Activated T-helper 17 cell treated with anti-CD3 and anti-CD28 coated beads, Interleukin-2, amount 50 U/mL, for 72 hours (primary cell): ENCODE measurements at regions not wholly inside any gene's neighbourhood (a gene's known extent, or its start where the extent isn't known, plus 50 kb on each side); places are given as distances from the start of the nearest gene placed in this dataset.
"Not testable (repeated sequence)": the region's sequence is repeated elsewhere in the genome, so short reads cannot be mapped to it uniquely, and the experiment has no call there.

Experiments used
- ATAC-seq: fragments of 150-1000 bp; cut with Tn5 transposase; replicated peaks from 2 replicates; pipeline ENCODE4 v1.10.0; 2021; ENCODE audit warnings: mild to moderate bottlenecking, moderate library complexity
- H3K27ac Mint-ChIP-seq: one replicate; pipeline ENCODE4 v1.8.0; 2022; ENCODE audit warnings: mixed read lengths
- H3K27me3 Mint-ChIP-seq: one replicate; pipeline ENCODE4 v1.8.0; 2022; ENCODE audit warnings: mixed read lengths
- H3K36me3 Mint-ChIP-seq: one replicate; pipeline ENCODE4 v1.8.0; 2022; ENCODE audit warnings: low read depth, mild to moderate bottlenecking, mixed read lengths
- H3K4me1 Mint-ChIP-seq: one replicate; pipeline ENCODE4 v1.8.0; 2022; ENCODE audit warnings: mixed read lengths
- H3K4me3 Mint-ChIP-seq: one replicate; pipeline ENCODE4 v1.8.0; 2022; ENCODE audit warnings: mild to moderate bottlenecking, mixed read lengths
- H3K9me3 Mint-ChIP-seq: one replicate; pipeline ENCODE4 v1.8.0; 2022; ENCODE audit warnings: mixed read lengths

GRCh38 chr5:37962389-37962788, 122.5 kb upstream of the GDNF start:
- Mint-ChIP-seq H3K27ac (no peak overlapping the region), H3K4me3 (no peak overlapping the region), H3K36me3 (no peaks in the 10 kb centered on the region), H3K4me1 (no peaks in the 10 kb centered on the region), H3K9me3 (peaks cover 17% of the 10 kb centered on the region), H3K27me3 (no peaks in the 10 kb centered on the region)
- no peak for ATAC-seq

GRCh38 chr5:37957218-37957617, 117.4 kb upstream of the GDNF start:
- Mint-ChIP-seq H3K4me1 (no peaks in the 10 kb centered on the region), H3K9me3 (peaks cover 17% of the 10 kb centered on the region), H3K27ac (no peak overlapping the region), H3K27me3 (no peaks in the 10 kb centered on the region), H3K36me3 (no peaks in the 10 kb centered on the region), H3K4me3 (no peak overlapping the region)
- no peak for ATAC-seq

GRCh38 chr5:37955748-37956147, 115.9 kb upstream of the GDNF start:
- no peak overlapping the region for H3K27ac Mint-ChIP-seq
- peaks cover 17% of the 10 kb centered on the region for H3K9me3 Mint-ChIP-seq
- ATAC-seq: no peak
- no peaks in the 10 kb centered on the region for H3K27me3 Mint-ChIP-seq
- no peaks in the 10 kb centered on the region for H3K4me1 Mint-ChIP-seq
- no peaks in the 10 kb centered on the region for H3K36me3 Mint-ChIP-seq
- H3K4me3 Mint-ChIP-seq: no peak overlapping the region

DNA sequence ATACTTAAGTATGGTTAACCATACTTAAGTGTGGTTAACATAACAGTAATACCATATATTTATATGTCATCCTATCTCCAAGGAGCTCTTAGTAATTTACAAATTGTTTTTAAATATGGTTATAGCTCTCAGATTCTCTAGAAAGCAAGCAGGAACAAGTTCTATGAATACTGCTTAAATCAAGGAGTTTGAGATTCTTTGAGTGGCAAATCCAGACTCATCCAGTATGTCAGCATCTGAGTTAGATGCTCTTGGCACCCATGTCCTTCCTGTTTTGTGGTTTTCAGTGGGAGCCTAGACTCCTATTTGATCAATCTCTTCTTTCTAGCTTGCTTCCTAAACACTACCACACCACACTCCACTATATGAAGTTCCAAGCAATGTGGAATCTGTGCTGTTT, 114.7 kb upstream of the GDNF start:
- H3K27me3 Mint-ChIP-seq: no peaks in the 10 kb centered on the region
- peaks cover 9% of the 10 kb centered on the region for H3K9me3 Mint-ChIP-seq
- ATAC-seq: no peak
- H3K36me3 Mint-ChIP-seq: no peaks in the 10 kb centered on the region
- H3K27ac Mint-ChIP-seq: no peak overlapping the region
- H3K4me3 Mint-ChIP-seq: no peak overlapping the region
- no peaks in the 10 kb centered on the region for H3K4me1 Mint-ChIP-seq

DNA sequence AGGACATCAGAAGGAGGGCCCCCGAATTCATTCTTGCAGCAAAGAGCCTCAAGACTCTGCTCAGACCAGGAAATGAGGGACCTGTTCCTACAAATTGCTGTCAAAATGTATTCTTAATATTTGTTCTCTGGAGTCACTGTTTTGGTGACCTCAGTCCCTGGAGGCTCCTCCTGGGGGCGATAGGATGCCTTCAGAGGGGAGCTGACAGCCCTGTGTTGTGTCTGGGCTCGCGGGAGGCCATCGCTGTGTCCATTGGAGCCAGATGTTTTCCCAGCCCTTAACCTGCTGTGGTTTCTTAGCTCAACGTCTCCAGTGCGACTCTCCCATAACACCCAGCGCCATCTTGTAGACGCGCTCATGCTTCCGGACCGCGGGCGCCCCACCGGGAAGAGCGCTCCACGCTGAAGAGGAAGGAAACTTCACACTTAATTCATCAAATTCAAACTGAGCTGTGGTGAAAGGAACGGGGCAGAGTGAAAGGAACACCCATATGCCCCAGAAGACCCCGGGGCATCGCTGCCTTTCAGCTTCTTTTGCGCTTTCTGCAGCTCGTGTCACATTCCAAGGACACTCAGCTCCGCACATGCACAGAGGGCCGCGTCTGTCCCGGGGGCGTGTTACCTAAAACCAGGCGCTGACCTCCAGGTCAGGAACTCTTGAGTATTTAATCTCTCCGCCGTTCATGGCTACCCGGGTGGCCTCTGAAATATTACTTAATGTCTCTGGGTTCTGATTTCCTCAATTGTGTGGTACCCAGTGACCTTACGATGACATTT, 112.3 kb upstream of the GDNF start:
- ATAC-seq: no peak
- Mint-ChIP-seq H3K27me3 (no peaks in the 10 kb centered on the region), H3K9me3 (no peaks in the 10 kb centered on the region), H3K36me3 (no peaks in the 10 kb centered on the region), H3K27ac (no peak overlapping the region), H3K4me3 (no peak overlapping the region), H3K4me1 (no peaks in the 10 kb centered on the region)

- no peaks in the 10 kb centered on the region for H3K36me3 Mint-ChIP-seq
- H3K4me1 Mint-ChIP-seq: no peaks in the 10 kb centered on the region
- H3K27ac Mint-ChIP-seq: no peak overlapping the region
- H3K27me3 Mint-ChIP-seq: no peaks in the 10 kb centered on the region
- ATAC-seq: no peak
- H3K9me3 Mint-ChIP-seq: no peaks in the 10 kb centered on the region
- no peak overlapping the region for H3K4me3 Mint-ChIP-seq
These were observed 110.6 kb upstream of the GDNF start for GRCh38 chr5:37950436-37950835.

DNA sequence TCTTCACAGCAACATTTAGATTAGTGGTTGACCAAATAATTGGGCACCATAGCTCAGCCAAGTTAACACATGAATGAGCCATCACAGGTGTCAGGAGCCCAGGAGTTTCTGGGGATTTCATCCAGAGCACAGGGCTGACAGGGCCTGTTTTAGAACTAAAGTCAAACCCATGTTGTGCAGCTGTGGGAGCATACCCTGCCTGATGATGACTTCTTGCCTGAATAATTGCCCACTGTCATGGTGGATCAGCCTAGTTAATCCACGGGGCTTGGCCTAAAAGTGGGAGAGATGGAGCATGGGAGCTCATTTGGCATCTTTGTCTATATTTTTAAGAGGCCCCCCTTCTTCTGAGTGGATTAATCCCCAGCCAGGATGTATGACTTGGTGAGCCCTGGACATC, 105.6 kb upstream of the GDNF start:
- Mint-ChIP-seq H3K4me1 (no peaks in the 10 kb centered on the region), H3K27me3 (peaks cover 7% of the 10 kb centered on the region), H3K4me3 (no peak overlapping the region), H3K9me3 (peaks cover 5% of the 10 kb centered on the region), H3K27ac (no peak overlapping the region), H3K36me3 (no peaks in the 10 kb centered on the region)
- ATAC-seq: no peak

DNA sequence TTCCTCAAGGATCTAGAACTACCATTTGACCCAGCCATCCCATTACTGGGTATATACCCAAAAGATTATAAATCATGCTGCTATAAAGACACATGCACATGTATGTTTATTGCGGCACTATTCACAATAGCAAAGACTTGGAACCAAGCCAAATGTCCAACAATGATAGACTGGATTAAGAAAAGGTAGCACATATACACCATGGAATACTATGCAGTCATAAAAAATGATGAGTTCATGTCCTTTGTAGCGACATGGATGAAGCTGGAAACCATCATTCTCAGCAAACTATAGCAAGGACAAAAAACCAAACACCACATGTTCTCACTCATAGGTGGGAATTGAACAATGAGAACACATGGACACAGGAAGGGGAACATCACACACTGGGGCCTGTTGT, 103.3 kb upstream of the GDNF start:
- H3K9me3 Mint-ChIP-seq, H3K27me3 Mint-ChIP-seq, H3K4me1 Mint-ChIP-seq, H3K27ac Mint-ChIP-seq, ATAC-seq, H3K36me3 Mint-ChIP-seq, H3K4me3 Mint-ChIP-seq: not testable (repeated sequence)

DNA sequence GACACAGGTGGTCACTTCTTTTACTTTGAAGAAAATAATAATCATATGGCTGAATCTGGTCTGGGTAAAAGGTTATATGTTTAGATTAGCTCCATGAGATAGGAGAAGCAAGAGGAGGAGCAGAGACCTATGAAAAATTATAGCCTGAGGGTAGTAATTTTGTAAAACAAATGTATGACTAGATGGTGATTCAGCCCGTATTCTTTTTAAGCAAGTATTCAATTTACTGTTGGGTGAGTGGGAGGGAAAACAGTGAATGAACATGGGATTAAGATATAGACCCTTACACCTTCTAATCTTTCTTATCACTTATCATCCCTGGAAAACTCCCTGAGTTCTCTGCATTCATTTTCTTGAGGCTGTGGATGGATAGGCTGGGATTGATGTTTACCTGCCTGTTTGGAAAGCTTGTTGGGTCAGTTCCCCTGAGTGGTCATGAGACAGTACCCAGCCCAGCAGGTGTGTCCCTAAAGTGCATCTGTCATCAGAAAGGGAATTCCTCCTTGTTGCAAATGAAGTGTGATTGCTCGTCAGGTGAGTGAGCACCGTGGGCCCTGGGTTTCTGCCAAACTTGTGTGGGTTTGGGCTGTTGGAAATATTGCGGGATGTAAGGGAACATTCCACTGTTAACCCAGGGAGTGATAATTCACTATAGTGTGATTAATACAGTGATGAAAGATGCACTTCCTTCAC, 101.2 kb upstream of the GDNF start:
- Mint-ChIP-seq H3K36me3 (no peaks in the 10 kb centered on the region), H3K4me3 (no peak overlapping the region), H3K4me1 (no peaks in the 10 kb centered on the region), H3K27me3 (peaks cover 9% of the 10 kb centered on the region), H3K9me3 (peaks cover 8% of the 10 kb centered on the region), H3K27ac (no peak overlapping the region)
- no peak for ATAC-seq

DNA sequence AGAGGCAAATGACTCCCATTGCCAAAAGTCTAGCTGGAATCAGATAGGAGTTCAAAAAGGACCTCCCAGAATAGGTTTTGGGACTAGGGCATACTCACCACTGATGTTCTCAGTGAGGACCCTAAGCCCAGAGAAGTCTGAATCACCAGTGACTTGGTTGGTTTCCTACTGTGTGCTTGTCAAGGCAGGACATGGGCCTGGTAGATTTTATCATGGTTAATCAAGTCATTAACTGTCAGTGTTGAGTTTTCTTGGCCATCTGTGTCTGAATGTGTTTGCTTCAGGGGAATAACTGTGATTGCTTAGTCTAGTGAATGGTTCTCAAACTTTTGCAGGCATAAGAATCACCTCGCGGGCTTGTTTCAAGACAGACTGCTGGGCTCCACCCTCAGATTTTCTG, 99.0 kb upstream of the GDNF start:
- no peak for ATAC-seq
- no peak overlapping the region for H3K4me3 Mint-ChIP-seq

DNA sequence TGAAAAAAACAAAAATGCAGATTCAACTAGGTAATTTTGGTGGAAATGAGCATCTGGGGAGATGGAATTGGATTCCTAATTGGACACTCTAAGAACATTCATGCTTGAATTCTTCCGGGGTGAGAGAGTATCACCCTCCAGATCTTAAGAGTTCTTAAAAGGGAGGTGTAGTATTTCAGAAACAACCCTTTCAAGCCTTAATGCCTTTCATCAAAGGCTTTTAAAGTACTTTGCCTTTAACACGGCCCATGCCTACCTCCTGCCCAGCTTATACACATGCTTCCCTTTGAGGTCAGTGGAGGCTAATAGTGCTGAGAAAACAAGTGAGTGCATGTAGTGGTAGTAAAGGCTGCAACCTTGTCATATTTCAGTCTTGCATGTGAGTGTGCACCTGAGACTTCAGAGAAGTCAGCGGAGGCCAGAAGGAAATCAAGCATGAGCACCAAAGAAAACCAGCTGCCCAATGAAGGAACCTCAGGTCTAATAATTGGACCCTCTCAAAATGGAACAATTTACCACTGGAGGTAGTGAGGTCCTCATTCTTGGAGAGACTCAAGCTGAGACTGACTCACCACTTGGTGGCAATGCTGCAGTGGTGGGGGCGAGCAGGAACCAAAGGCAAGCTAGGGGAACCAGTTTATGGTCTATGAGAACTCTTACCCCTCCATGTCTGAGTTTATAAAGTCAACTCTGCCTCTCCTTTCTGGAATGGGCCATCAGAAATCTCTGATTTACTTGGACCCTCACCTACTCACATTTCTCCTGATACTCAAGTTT, 98.4 kb upstream of the GDNF start:
- Mint-ChIP-seq H3K36me3 (no peaks in the 10 kb centered on the region), H3K4me1 (no peaks in the 10 kb centered on the region), H3K9me3 (peaks cover 8% of the 10 kb centered on the region), H3K27ac (no peak overlapping the region), H3K27me3 (peaks cover 11% of the 10 kb centered on the region), H3K4me3 (no peak overlapping the region)
- no peak for ATAC-seq

More for the DNA sequence above, 99.0 kb upstream of the GDNF start:
- Mint-ChIP-seq H3K27ac (no peak overlapping the region), H3K4me1 (no peaks in the 10 kb centered on the region), H3K27me3 (peaks cover 9% of the 10 kb centered on the region), H3K36me3 (no peaks in the 10 kb centered on the region), H3K9me3 (peaks cover 8% of the 10 kb centered on the region)

GRCh38 chr5:37936091-37936490, 96.2 kb upstream of the GDNF start:
- Mint-ChIP-seq H3K9me3 (peaks cover 3% of the 10 kb centered on the region), H3K27me3 (peaks cover 9% of the 10 kb centered on the region), H3K4me1 (no peaks in the 10 kb centered on the region), H3K36me3 (no peaks in the 10 kb centered on the region), H3K27ac (no peak overlapping the region), H3K4me3 (no peak overlapping the region)
- ATAC-seq: no peak

DNA sequence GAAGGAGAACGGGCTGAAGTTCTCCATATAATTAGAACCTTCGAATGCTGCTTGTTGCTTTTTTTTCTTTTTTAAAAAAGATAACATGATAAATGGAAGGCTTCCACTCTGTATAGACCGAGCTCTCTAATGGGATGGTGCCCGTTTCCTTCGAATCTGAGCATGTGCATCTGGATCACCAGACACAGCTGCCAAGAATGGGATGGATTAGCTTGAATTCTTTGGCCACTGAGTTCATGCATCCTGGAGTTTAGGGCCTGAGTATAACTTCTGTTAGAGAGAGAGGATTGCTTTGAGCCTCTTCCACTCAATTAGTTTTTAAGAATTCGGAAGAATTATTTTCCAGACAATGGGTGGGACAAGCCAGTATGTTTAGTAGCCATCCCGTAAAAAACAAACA, 93.7 kb upstream of the GDNF start:
- H3K9me3 Mint-ChIP-seq: no peaks in the 10 kb centered on the region
- no peaks in the 10 kb centered on the region for H3K4me1 Mint-ChIP-seq
- H3K27me3 Mint-ChIP-seq: peaks cover 3% of the 10 kb centered on the region
- H3K27ac Mint-ChIP-seq: no peak overlapping the region
- ATAC-seq: no peak
- H3K36me3 Mint-ChIP-seq: no peaks in the 10 kb centered on the region
- H3K4me3 Mint-ChIP-seq: no peak overlapping the region

DNA sequence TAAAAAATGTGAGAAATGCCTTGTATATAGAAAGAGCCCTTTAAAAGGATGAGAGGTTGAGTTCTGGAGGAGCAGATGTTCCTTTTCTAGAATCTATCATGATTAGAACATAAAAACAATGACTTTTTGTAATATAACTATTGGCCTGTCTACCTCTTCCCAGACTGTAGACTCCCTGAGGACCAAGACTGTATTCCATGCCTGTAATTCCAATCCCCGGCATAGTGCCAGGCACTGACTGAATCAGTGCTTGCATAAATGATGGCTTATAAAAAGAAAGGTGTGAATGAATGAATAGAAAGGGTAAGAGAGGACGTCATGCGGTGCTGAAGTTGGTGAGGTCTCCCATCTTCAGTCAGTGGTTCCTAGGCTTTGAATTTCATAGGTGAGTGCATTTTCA, 92.6 kb upstream of the GDNF start:
- no peak for ATAC-seq
- peaks cover 3% of the 10 kb centered on the region for H3K27me3 Mint-ChIP-seq
- no peaks in the 10 kb centered on the region for H3K36me3 Mint-ChIP-seq
- no peaks in the 10 kb centered on the region for H3K4me1 Mint-ChIP-seq
- no peak overlapping the region for H3K4me3 Mint-ChIP-seq
- H3K9me3 Mint-ChIP-seq: no peaks in the 10 kb centered on the region
- no peak overlapping the region for H3K27ac Mint-ChIP-seq

DNA sequence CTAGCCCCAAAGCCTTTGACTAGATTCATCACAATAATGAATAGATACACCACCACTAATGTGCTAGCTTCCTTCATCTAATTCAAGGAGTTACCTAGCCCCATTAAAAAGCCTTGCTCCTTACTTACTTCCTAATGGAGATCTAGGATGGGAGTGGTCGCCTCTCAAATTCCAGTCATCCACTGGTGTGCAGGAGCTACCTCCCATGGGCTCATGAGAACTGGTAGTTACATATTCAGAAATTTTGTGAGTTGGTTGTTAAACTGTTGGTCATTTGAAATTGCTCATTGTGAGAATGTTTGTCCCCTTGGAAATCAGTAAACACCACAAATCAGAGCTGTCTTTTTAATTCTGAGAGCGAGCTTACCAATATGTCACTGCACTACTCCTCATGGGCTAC, 91.7 kb upstream of the GDNF start:
- Mint-ChIP-seq H3K27ac (no peak overlapping the region), H3K36me3 (no peaks in the 10 kb centered on the region), H3K4me3 (no peak overlapping the region), H3K9me3 (no peaks in the 10 kb centered on the region), H3K4me1 (no peaks in the 10 kb centered on the region), H3K27me3 (peaks cover 3% of the 10 kb centered on the region)
- ATAC-seq: no peak
